GM18951 (cell line): ENCODE measurements at regions not wholly inside any gene's neighbourhood (a gene's known extent, or its start where the extent isn't known, plus 50 kb on each side); places are given as distances from the start of the nearest gene placed in this dataset.
"Not testable (repeated sequence)": the region's sequence is repeated elsewhere in the genome, so short reads cannot be mapped to it uniquely, and the experiment has no call there.

Experiments used
- POLR2A ChIP-seq: IDR thresholded peaks from 4 replicates; pipeline ENCODE4 v1.6.1; 2011; ENCODE audit warnings: mild to moderate bottlenecking; ENCODE audit not compliant: insufficient read length, insufficient read depth; ENCODE audit errors: extremely low read depth
- in situ Hi-C: fragments of 300-500 bp; cut with MboI; formaldehyde crosslinking; loops from one replicate; pipeline ENCODE4 v1.12.0; 2022; ENCODE audit warnings: low sequenced_read_pairs, mixed read lengths, inconsistent platforms; ENCODE audit not compliant: unreplicated experiment

GRCh38 chr17:71869841-71870545, 250.8 kb upstream of the SOX9 start:
- in situ Hi-C loops: no loop called here
- TF ChIP-seq POLR2A: no peak

GRCh38 chr17:71870546-71870862, 250.3 kb upstream of the SOX9 start:
- no peak for TF ChIP-seq POLR2A
- in situ Hi-C loops: no loop called here

GRCh38 chr17:71872843-71873485, 247.9 kb upstream of the SOX9 start:
- in situ Hi-C loops: no loop called here
- no peak for TF ChIP-seq POLR2A

- in situ Hi-C loops: not testable (repeated sequence)
Measured at GRCh38 chr17:71874773-71875172, 246.0 kb upstream of the SOX9 start.

GRCh38 chr17:71878271-71878670, 242.5 kb upstream of the SOX9 start:
- TF ChIP-seq POLR2A: no peak
- in situ Hi-C loops: no loop called here

GRCh38 chr17:71878998-71879397, 241.8 kb upstream of the SOX9 start:
- in situ Hi-C loops: no loop called here
- TF ChIP-seq POLR2A: no peak

GRCh38 chr17:71881041-71881440, 239.8 kb upstream of the SOX9 start:
- no peak for TF ChIP-seq POLR2A
- in situ Hi-C loops: no loop called here

GRCh38 chr17:71881581-71881980, 239.2 kb upstream of the SOX9 start:
- no peak for TF ChIP-seq POLR2A
- in situ Hi-C loops: no loop called here

GRCh38 chr17:71883258-71883657, 237.6 kb upstream of the SOX9 start:
- no peak for TF ChIP-seq POLR2A
- in situ Hi-C loops: no loop called here

- no peak for TF ChIP-seq POLR2A
Measured at GRCh38 chr17:71883845-71884244, 237.0 kb upstream of the SOX9 start.

GRCh38 chr17:71885662-71886061, 235.2 kb upstream of the SOX9 start:
- TF ChIP-seq POLR2A: no peak
- in situ Hi-C loops: no loop called here

More at GRCh38 chr17:71883845-71884244, 237.0 kb upstream of the SOX9 start:
- in situ Hi-C loops: no loop called here

GRCh38 chr17:71899317-71899716, 221.5 kb upstream of the SOX9 start:
- TF ChIP-seq POLR2A: no peak
- in situ Hi-C loops: no loop called here

GRCh38 chr17:71900621-71901229, 220.1 kb upstream of the SOX9 start:
- in situ Hi-C loops: no loop called here
- no peak for TF ChIP-seq POLR2A

GRCh38 chr17:71902894-71903506, 217.8 kb upstream of the SOX9 start:
- TF ChIP-seq POLR2A: no peak
- in situ Hi-C loops: no loop called here
